ENCODE measurements at regions not wholly inside any gene's neighbourhood (a gene's known extent, or its start where the extent isn't known, plus 50 kb on each side); places are given as distances from the start of the nearest gene placed in this dataset.

DNA sequence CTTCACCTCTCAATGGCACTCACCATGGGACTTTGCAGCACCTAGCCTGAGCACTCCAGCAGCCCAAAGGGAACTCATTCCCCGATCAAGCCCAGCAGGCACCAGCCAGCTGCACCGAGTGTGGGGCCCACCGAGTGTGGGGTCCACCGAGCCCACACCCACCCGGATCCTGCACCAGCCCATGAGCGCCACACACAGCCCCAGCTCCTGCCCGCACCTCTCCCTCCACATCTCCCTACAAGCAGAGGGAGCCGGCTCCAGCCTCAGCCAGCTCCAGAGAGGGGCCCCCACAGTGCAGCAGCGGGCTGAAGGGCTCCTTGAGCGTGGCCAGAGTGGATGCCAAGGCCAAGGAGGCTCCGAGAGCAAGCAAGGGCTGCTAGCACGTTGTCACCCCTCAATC, 1182.4 kb downstream of the HACE1 start:
- TF ChIP-seq, protein P1, sequence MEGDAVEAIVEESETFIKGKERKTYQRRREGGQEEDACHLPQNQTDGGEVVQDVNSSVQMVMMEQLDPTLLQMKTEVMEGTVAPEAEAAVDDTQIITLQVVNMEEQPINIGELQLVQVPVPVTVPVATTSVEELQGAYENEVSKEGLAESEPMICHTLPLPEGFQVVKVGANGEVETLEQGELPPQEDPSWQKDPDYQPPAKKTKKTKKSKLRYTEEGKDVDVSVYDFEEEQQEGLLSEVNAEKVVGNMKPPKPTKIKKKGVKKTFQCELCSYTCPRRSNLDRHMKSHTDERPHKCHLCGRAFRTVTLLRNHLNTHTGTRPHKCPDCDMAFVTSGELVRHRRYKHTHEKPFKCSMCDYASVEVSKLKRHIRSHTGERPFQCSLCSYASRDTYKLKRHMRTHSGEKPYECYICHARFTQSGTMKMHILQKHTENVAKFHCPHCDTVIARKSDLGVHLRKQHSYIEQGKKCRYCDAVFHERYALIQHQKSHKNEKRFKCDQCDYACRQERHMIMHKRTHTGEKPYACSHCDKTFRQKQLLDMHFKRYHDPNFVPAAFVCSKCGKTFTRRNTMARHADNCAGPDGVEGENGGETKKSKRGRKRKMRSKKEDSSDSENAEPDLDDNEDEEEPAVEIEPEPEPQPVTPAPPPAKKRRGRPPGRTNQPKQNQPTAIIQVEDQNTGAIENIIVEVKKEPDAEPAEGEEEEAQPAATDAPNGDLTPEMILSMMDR (IDR thresholded peaks at IDR 0.05): no peak
- intact Hi-C loops (cut with DNase I): no loop called here
- DNase-seq: peak in 1 of 4 donors; percentile 68
- Histone ChIP-seq H3K27me3 (no peaks in the 10 kb centered on the region), H3K4me3 (no peak overlapping the region), H3K27ac (no peak overlapping the region), H3K4me1 (no peaks in the 10 kb centered on the region), H3K36me3 (no peaks in the 10 kb centered on the region), H3K9me3 (peaks cover 0 to 3% of the 10 kb centered on the region in 2 donors)
- ATAC-seq: no peak

DNA sequence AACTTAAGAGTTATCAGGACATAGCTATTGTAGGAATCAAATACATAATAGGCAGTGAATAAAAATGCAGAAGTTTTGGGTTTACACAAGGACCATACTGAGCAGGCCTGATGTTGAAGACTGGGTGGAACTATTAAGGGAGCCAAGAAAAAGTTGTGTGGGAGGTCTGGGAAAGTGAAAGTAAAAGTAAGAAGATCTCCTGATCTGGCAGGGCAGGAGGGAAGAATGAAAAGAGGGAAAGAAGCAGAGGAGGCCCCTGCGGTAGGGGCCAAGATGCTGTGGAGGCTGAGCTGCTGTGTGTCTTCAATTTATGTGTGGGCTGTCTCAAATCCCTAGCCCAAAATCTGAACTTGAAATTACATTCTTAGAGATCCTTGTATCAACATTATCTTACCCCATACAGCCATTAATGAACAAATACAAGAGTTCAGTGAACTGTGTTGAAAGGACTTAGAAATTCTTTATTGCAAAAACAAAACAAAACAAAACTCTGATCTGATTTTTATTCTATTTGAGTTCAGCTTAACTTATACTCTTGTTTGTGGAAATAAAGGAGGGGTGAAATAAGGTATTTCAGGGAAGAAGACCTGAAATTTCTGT, 1183.8 kb downstream of the HACE1 start:
- H3K27ac ChIP-seq: no peak overlapping the region
- H3K36me3 ChIP-seq: no peaks in the 10 kb centered on the region
- intact Hi-C loops (cut with DNase I): no loop called here
- no peaks in the 10 kb centered on the region for H3K27me3 ChIP-seq
- ATAC-seq (peak; percentile 66), DNase-seq (peak in 1 of 4 donors; percentile 3)
- no peaks in the 10 kb centered on the region for H3K4me1 ChIP-seq
- H3K4me3 ChIP-seq: no peak overlapping the region
- TF ChIP-seq, protein P1 (IDR thresholded peaks at IDR 0.05): no peak
- peaks cover 0 to 3% of the 10 kb centered on the region in 2 donors for H3K9me3 ChIP-seq

DNA sequence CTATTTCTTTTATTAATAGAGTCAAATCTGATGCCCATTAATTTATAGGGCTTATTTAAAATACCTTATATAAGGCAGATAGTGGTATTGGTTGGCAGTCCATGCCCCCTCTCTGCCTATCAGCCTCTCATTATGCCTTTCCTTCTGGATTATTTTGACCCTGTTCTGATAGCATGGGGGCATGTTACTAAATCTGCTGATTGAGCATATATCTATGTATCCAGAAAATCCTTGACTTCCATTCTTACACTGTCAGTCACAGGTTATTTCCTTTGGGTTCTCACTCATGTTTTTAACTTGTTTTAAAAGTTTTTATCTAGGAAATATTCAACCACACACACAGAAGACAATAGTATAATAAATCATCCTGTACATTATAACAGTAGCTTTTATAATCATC, 1184.9 kb downstream of the HACE1 start:
- no peaks in the 10 kb centered on the region for H3K36me3 ChIP-seq
- TF ChIP-seq, protein P1 (IDR thresholded peaks at IDR 0.05): no peak
- no peak for DNase-seq
- peaks cover 0 to 3% of the 10 kb centered on the region in 2 donors for H3K9me3 ChIP-seq
- H3K27me3 ChIP-seq: no peaks in the 10 kb centered on the region
- no peak overlapping the region for H3K27ac ChIP-seq
- intact Hi-C loops (cut with DNase I): no loop called here
- ATAC-seq: no peak
- H3K4me1 ChIP-seq: no peaks in the 10 kb centered on the region
- H3K4me3 ChIP-seq: no peak overlapping the region

DNA sequence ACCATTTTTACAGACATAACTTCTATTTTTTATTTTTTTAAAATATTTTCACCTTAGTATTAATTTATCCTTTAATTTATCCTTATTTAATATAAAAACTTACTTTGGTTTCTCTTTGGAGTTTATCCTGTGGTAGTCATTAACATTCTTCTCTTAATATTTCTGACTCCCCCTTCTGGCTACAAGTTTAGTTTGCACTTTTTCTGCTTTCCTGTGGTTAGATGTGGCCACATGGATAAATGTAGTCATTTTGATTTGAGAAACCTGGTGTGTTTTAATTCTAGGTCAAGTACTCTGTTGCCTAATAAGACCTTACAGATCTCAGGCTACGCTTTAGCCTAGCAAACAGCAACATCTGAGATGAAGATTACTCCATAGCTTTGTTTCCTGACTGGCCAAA, 1187.5 kb downstream of the HACE1 start:
- TF ChIP-seq, protein P1 (IDR thresholded peaks at IDR 0.05): no peak
- no peak overlapping the region for H3K4me3 ChIP-seq
- H3K4me1 ChIP-seq: no peaks in the 10 kb centered on the region
- peaks cover 0 to under 1% of the 10 kb centered on the region in 2 donors for H3K9me3 ChIP-seq
- intact Hi-C loops (cut with DNase I): no loop called here
- no peaks in the 10 kb centered on the region for H3K36me3 ChIP-seq
- ATAC-seq (no peak), DNase-seq (no peak)
- H3K27ac ChIP-seq: no peak overlapping the region
- no peaks in the 10 kb centered on the region for H3K27me3 ChIP-seq

DNA sequence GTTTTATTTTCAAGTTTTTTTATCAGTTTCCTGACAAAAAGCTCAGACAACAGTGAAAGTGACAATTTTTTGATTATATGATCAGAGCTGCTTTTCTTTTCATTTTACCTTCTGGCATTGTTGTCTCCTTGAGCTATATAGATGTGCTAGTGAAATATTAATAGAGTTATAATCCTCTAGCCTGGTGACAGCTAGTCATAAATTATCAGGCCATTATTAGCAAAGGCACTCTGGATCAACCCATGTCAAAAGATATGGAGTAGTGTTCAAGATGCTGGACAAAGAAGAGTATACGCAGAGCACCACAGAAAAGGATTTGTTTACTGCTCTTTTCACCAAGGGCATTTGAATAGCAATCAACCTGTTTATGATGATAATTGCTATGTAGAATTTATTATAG, 1230.1 kb downstream of the HACE1 start:
- H3K27ac ChIP-seq: no peak overlapping the region
- ATAC-seq: no peak
- no peak overlapping the region for H3K4me3 ChIP-seq
- H3K27me3 ChIP-seq: no peaks in the 10 kb centered on the region
- intact Hi-C loops (cut with DNase I): no loop called here
- H3K4me1 ChIP-seq: no peaks in the 10 kb centered on the region
- DNase-seq: no peak
- no peaks in the 10 kb centered on the region for H3K9me3 ChIP-seq
- no peaks in the 10 kb centered on the region for H3K36me3 ChIP-seq
- TF ChIP-seq, protein P1 (IDR thresholded peaks at IDR 0.05): no peak

All from left lung (tissue), 4 donors.